ENCODE measurements at regions not wholly inside any gene's neighbourhood (a gene's known extent, or its start where the extent isn't known, plus 50 kb on each side); places are given as distances from the start of the nearest gene placed in this dataset.

DNA sequence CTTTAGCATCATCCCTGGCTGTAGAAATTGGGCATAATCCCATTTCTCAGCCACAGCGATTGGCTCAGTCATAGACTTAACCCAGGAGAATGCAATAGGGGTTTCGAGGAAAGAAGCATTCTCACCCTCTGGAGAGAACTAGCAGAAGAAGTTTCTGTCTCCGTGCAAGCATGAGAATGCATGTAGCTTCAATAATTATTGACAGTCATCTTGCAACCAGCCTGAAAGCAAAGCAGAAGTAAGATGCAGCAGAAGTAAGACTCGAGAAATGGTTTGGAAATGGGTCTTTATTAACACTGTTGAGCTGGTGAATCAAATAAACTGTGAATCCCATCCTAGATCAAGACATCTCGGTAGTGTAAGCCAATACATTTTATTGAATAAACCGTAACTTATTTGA is 828.8 kb upstream of the GJE1 start:
- DNase-seq: no peak
- Histone ChIP-seq H3K9me3 (no peaks in the 10 kb centered on the region), H3K27me3 (no peaks in the 10 kb centered on the region), H3K4me1 (peaks cover 4 to 12% of the 10 kb centered on the region in 2 donors), H3K36me3 (no peaks in the 10 kb centered on the region), H3K27ac (no peak overlapping the region), H3K4me3 (no peak overlapping the region)
- intact Hi-C loops (cut with DNase I; ENCODE audit: low total_unique reads) (loop anchor here (10.0 kb wide), 1 partner anchor 261 kb away; no protein-coding TSS in a partner anchor), in situ Hi-C loops (cut with MboI; ENCODE audit: low sequenced_read_pairs in 4 of 4) (loop anchor here in 2 of 4 donors (25.0 kb wide), 1 partner anchor 258 kb away; no protein-coding TSS in a partner anchor)
- no peak for ATAC-seq
- TF ChIP-seq CTCF (IDR thresholded peaks at IDR 0.05 in 4 of 5, conservative IDR thresholded peaks at IDR 0.05 in 1 of 5): no peak
- no peak for TF ChIP-seq POLR2A (IDR thresholded peaks at IDR 0.05)

DNA sequence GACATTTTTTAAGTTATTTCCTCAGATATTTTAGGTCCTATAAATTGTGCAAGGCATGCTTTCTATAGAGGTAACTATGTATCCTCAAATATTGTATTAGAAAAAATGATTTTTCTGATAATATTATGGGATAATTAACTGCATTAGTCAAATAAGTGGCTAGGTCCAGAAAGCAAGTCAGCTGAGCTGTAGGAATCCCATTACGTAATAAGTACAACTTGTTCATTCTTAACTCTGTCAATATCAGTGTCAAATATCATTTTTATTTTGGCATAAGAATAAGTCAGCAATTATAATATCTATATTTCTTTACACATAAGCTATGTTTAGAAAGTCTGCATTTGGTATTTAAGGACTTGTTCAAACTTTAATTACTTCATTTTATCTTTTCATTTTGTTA is 830.9 kb upstream of the GJE1 start:
- TF ChIP-seq POLR2A (IDR thresholded peaks at IDR 0.05) (no peak), CTCF (IDR thresholded peaks at IDR 0.05 in 4 of 5, conservative IDR thresholded peaks at IDR 0.05 in 1 of 5) (no peak)
- Histone ChIP-seq H3K4me1 (peaks cover 4 to 12% of the 10 kb centered on the region in 2 donors), H3K9me3 (no peaks in the 10 kb centered on the region), H3K36me3 (no peaks in the 10 kb centered on the region), H3K4me3 (no peak overlapping the region), H3K27ac (no peak overlapping the region), H3K27me3 (no peaks in the 10 kb centered on the region)
- in situ Hi-C loops (cut with MboI; ENCODE audit: low sequenced_read_pairs in 4 of 4): loop anchor here in 2 of 4 donors (25.0 kb wide), 1 partner anchor 261 kb away; no protein-coding TSS in a partner anchor
- intact Hi-C loops (cut with DNase I; ENCODE audit: low total_unique reads): loop anchor here (10.0 kb wide), 1 partner anchor 263 kb away; no protein-coding TSS in a partner anchor
- DNase-seq: no peak
- ATAC-seq: peak; percentile 49 to 93

DNA sequence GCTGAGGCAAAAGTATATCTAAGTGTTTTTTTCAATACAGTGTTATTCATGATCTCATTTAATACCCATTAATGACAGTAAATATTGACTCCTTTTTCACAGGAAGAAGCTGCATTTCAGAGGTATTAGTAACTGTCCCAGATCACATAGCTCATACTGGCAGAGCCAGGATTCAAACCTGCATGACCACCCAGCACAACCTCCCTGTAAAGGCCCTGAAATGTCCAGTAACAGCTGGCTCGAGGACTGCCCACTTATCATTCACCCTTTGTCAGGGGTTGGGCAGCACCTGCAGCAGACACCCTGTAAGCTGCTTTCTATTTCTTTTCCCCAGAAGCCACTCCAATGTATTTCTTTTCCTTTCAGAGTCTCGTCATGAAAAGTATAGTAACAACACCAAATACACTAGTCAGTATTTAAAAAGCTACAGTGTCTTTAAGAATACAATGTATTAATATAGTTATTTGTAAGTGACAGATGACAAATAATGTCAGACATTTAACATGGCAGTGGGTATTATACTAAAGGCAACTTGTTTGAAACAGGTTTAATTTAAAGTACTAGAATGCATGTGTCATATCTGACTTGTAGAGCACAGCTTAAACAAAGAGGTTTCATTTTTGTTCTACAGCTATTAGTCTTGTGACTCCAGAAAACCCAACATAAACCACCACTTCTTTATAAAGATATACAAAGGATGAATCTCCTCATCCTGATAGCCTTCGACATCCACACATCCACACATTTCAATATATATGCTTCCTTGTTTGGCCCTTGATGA is 841.6 kb upstream of the GJE1 start:
- in situ Hi-C loops (cut with MboI; ENCODE audit: low sequenced_read_pairs in 4 of 4): no loop called here
- Histone ChIP-seq H3K9me3 (no peaks in the 10 kb centered on the region), H3K4me3 (no peak overlapping the region), H3K27ac (no peak overlapping the region), H3K36me3 (no peaks in the 10 kb centered on the region), H3K27me3 (no peaks in the 10 kb centered on the region), H3K4me1 (no peaks in the 10 kb centered on the region)
- TF ChIP-seq CTCF (IDR thresholded peaks at IDR 0.05 in 4 of 5, conservative IDR thresholded peaks at IDR 0.05 in 1 of 5): no peak
- ATAC-seq (no peak), DNase-seq (no peak)
- intact Hi-C loops (cut with DNase I; ENCODE audit: low total_unique reads): no loop called here

DNA sequence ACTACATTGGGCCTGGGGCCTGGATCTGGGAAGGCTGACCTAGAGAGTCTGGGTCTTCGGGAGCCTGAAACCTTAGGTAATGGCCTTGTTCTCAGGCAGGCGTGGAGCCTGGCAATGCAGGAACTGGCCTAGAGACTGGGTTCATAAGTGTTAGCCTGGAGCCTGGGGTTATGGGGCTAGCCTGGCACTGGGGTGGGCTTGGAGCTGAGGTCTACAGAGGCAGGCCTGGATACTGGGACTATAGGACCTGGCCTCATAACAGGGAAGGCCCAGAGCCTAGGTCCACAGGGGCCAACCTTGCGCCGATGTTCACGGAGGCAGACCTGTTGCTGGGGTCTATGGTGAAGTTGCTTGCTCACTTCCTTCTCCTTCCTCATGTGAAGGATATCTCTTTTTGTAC is 843.8 kb upstream of the GJE1 start:
- intact Hi-C loops (cut with DNase I; ENCODE audit: low total_unique reads) (no loop called here), in situ Hi-C loops (cut with MboI; ENCODE audit: low sequenced_read_pairs in 4 of 4) (no loop called here)
- ATAC-seq (no peak), DNase-seq (no peak)
- TF ChIP-seq CTCF (IDR thresholded peaks at IDR 0.05 in 4 of 5, conservative IDR thresholded peaks at IDR 0.05 in 1 of 5) (no peak), POLR2A (IDR thresholded peaks at IDR 0.05) (no peak)
- no peak overlapping the region for H3K4me3 ChIP-seq
- no peak overlapping the region for H3K27ac ChIP-seq
- no peaks in the 10 kb centered on the region for H3K27me3 ChIP-seq
- H3K36me3 ChIP-seq: no peaks in the 10 kb centered on the region
- H3K4me1 ChIP-seq: no peaks in the 10 kb centered on the region
- H3K9me3 ChIP-seq: no peaks in the 10 kb centered on the region
